HG02759 (cell line): ENCODE measurements at regions not wholly inside any gene's neighbourhood (a gene's known extent, or its start where the extent isn't known, plus 50 kb on each side); places are given as distances from the start of the nearest gene placed in this dataset.
"Not testable (repeated sequence)": the region's sequence is repeated elsewhere in the genome, so short reads cannot be mapped to it uniquely, and the experiment has no call there.

Experiments used
- ATAC-seq: cut with Tn5 transposase; IDR thresholded peaks from one replicate; pipeline ENCODE4 v1.9.1; 2021; ENCODE audit warnings: mild to moderate bottlenecking, moderate library complexity; ENCODE audit not compliant: unreplicated experiment

DNA sequence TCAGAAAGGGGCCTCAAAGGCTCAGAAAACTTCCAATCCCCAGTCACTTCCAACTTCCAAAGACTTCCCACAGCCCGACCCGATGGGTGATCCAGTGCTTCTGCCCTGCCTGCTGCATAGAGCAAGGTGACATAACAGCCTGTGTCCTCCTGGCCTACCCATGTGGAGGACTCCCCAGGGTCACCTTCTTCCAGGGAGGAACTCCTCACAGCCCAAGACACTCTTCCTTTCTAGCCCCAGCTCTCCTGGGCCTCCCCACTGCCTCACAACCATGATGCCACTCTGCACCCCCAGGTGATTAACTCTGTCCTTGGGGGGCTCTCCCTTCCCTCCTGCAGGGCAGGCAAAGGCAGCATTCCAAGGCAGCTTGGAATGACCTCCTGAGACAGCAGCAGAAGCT lies 158.4 kb upstream of the PDE1C start:
- no peak for ATAC-seq

DNA sequence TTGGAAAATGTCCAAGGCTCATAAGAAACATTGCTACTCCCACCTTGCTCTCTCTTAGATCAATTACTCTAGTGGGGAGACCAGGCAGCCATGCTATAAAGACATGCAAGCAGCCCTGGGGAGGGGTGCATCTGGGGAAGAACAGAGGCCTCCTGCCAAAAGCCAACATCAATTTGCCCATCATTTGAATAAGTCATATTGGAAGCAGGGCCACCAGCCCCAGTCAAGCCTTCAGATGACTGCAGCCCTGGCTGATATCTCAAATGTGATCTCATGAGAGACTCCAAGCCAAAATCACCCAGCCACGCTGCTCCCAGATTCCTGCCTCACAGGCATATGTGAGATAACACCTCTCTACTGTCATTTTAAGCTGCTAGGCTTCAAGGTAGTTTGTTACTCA lies 157.5 kb upstream of the PDE1C start:
- no peak for ATAC-seq

DNA sequence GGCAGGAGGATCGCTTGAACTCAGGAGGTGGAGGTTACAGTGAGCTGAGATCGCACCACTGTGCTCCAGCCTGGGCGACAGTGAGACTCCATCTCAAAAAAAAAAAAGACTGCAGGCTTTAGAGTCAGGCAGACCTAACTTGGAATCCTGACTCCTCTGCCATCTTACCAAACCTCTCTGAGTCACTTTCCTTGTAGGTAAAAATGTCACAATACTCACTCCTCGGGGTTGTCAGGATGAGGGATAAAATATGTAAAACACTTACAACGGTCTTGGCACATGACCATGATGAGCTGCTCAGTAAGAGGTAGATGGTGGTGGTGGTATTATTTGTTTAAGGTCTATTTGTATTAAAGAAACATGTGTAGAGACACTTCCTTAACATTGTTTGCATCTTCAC lies 154.1 kb upstream of the PDE1C start:
- no peak for ATAC-seq

DNA sequence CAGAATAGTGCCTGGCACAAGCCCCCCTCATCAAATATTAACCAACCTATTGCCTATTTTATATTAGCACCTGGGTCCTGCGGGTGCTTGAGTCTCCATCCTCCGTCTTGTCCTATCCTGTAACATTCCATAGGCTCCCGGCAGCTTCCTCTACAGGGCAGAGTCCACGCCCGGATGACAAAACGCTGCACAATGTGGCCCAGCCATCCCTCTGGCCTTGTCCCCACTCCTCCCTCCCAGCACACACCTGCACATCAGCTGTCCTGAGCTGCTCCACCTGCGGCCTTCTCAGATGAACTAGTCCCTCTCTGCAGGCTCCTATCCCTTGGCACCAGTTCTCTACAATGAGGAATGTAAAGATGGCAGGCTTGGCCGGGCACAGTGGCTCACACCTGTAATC lies 153.5 kb upstream of the PDE1C start:
- ATAC-seq = no peak

DNA sequence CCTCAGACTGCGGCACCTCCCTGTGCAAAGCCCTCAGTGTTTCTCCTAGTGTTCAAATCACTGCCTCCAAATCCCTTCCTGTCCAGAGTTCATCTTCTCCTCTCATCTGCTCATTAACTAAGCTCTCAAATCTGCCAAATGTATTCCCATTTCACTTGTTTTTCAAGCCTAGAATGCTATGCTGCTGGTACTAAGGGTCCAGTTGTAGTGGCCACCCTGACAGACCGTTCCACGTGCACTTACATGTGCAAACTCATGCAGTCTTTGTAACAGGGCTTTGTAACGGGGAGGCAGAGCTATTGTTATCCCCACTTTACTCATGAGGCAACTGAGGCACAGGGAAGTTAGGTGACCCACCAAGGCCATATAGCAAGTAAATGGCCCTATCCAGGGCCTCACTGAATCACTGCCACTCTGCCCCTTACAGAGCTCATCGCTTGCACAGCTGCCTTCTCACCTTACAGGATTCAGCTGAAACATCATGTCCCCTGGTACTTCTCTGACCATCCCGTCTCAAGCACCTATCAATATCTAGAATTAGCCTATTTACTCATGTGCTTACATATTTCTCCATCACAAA lies 153.0 kb upstream of the PDE1C start:
- ATAC-seq = no peak

DNA sequence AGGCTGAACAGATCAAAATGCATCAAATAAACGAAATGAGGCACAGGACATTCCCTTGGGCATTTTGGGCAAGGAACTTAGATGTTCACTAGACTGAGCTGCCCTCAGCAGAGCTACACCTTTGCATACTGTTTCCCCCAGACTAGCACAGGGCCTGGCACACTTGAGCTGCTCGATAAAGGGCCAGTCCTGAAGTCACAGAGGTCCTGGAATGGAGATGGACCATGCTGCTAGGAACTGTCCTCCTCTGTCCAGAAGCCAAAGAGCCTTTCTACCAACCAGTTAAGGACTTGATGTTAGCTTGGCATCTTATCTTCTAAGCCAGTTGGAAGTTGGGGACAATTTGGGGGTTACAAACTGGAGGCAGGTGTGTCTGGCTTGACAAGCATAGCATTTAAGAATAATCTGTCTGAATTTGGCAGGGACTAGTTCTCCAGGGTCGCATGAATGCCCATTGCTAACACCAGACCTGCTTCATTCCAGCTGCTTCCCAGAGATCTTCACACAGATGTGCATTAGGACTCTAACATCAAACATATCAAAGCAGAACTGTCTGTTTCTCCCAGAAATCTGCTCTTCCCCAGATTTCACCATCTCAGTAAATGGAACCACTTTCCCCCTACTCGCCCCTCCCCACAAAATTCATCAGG lies 152.2 kb upstream of the PDE1C start:
- no peak for ATAC-seq

DNA sequence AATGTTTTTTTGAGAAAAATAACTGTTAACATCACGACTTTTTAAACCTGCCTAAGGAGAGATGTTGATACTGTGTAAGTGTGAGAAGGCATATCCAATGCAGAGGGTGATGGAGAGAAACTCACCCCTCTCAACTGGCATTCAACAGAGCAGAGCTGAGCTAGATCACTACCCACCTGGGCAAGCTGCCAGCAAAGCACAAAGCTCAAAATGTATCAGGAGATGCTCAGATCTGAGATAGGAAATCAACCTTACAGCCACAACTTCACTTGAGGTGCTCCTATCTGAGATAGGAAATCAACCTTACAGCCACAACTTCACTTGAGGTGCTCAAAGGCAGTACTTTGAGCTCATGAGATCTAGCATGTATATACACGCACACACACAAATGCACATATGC lies 151.5 kb upstream of the PDE1C start:
- no peak for ATAC-seq

DNA sequence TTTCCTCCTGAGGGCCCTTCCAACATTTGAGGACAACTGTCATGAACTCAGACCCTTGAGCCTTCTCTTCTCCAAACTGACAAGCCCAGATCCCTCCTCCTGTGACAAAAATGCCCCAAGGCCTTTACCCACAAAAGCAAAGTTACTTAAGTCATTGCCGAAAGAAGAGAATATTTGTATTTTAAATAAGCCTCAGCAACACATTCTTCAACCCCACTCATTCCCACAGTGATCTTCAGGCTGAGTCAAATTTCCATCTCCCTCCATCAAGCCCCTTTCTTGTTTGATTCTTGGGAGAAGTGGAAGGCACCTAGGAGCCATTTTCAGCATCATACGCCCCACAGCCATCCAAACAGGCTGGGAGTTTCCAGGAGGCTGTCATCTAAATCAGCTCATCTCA lies 150.8 kb upstream of the PDE1C start:
- no peak for ATAC-seq

DNA sequence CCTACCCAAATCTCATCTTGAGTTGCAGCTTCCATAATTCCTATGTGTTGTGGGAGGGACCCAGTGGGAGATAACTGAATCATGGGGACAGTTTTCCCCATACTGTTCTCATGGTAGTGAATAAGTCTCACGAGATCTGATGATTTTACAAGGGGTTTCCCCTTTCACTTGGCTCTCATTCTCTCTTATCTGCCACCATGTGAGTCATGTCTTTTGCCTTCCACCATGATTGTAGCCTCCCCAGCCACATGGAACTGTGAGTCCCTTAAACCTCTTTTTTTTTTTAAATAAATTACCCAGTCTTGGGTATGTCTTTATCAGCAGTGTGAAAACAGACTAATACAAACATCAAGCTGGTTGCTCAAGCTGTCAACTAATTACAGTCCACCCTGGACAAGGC lies 149.6 kb upstream of the PDE1C start:
- ATAC-seq = not testable (repeated sequence)

DNA sequence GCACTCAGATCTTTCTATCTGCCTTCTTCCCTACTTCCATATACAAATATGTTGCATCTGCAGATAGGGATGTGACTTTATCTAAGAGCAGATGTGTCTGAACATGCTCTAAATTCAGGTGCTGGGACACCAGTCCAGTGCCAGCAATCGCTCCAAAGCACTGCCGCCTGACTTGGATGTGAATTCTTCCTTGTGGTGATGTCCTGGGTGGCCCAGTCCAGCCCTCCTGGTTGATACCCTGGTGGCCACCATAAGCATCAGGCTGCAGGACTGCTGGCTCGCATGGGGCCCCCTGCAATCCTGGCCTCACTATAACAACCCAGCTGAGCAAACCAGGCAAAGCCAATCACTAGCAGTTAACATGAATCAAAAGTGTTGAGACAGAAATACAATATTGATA lies 149.2 kb upstream of the PDE1C start:
- no peak for ATAC-seq

DNA sequence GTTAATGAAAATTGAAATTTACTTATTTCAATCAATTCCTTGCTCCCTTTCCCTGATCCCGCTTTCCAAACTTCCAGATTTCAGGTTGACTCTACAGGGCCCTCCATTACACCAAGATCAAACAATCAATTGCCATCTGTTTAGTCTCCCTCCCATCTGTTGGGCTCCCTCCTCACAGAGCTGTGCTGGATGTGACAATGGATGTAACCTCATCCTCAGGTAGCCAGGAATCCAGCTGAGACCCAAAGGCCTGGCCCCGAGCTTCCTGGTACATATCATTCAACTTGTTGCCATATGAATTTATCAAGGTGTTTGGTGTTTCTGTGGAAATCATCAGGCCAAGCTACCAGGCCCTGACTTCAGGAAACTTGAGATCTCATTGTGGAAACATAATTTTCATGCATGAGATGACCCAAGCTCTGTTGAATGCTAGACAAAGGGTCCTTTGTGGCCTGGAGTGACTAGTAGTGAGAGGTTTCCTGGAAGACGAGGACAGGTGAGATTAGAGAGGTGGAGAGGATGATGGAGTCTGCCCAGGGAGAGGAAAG lies 148.6 kb upstream of the PDE1C start:
- no peak for ATAC-seq

DNA sequence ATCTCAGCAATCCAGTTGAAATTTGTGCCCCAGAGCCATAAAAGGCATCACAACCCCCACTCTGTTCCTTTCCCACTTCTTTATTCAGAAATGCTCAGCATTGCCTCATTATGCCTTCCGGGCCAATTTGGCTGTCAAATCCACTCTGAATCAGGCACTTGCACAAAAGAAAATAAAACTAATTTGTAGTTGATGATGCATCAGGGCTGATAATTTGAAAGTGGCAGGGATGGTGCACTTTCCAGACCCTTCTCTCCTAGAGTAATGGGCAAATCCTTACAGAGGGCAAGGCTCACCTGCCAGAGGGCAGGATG lies 147.9 kb upstream of the PDE1C start:
- no peak for ATAC-seq

DNA sequence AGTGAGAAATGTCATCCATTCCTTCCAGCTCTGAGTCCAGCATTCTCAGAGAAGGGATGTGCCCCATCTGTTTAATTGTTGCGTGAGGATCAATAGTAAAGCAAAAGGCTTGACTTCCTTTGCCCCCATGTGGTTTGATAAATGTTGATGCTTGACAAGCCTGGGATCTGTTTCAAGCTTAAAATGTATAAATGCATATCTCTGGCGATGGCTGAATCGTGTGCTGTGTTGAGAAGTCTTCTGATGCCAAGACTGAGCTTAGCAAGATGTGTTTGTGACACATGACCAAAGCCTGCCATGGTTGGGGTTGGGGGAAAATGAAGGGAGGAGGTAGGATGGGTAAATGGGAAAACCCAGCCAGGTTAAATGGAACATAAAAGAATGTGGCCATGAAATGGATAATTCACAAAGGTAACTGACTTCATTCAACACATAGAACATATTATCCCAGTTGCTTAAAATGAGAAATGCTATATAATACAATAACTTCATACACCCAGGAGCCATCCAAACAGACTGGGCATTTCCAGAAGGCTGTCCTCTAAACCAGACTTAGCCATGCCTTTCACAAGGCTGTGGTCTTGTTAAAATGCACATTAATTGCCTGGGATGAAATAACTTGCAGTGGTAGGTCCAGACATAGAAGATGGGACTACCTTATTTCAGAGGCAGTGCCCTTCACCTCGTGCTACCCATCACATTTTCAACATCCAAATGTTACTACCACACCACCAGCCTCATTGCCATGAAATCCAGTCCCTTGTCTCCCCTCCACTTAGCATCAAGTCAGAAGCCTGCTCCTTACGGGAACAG lies 147.3 kb upstream of the PDE1C start:
- ATAC-seq = no peak

DNA sequence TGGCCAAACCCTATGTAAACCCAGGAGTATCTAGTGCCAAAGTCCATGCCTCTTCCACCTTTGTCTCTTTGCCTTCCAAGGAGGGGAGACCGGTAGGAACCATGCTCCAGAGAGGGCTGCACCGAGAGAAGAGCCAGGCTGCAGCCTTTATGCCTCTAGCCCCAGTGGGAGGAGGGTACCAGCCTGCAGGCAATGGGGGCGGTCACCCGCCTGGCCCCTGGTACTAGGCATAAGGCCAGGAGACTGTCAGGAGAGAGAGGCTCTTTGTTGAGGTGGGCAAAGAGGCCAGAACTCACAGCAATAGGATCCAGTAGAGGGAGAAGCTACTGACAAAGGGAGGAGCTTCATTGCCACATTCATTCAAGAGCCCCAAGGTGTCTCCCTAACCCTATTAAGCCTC lies 146.6 kb upstream of the PDE1C start:
- no peak for ATAC-seq

DNA sequence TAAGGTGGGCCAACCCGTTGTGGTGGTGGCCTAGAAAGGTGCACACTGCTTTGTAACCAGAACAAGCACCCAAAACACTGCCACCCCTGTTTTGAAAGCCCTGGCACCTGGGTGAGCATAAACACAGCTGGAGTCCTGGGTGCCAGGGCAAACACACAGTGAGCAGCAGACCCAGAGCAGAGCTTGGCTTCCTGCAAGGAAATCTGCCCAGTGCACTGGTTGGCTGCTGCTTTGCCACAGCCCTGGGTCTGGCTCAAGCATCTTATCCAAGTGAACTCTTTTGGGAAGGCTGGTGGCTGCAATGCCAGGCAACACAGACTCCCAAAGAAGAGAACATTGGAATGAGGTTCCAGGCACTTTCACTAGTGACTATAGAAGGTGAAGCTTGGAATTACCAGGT lies 145.5 kb upstream of the PDE1C start:
- ATAC-seq = no peak

DNA sequence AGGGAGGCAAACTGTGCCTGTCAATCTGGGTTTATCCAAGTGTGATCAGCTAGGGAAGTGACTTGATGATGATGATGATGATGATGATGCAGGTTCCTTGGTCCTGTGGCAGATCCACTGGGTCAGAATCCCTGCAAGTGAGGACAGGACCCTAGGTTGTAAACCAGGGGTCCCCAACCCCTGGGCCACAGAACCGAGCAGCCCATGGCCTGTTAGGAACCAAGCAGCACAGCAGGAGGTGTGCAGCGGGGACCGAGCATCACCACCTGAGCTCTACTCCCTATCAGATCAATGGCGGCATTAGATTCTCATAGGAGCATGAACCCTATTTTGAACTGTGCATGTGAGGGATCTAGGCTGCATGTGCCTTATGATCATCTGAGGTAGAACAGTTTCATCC lies 144.7 kb upstream of the PDE1C start:
- no peak for ATAC-seq

DNA sequence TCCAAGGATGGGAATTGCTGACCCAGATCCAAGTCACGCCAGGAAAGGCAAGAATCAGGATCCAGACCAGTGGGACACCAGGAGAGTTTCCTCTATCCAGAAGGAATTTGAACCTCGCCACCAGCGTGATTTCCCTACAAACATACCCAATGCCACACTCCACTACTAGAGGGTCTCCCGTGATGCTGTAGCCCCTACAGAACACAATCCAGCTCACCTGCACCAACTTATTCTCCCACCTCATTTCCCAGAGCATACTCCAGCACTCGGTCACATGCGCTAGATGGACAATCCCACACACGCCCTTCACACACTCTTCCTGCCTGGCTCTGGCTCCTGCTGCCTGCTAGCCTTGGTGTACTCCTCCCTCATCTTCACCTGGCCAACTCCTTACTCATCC lies 142.1 kb upstream of the PDE1C start:
- ATAC-seq = no peak

DNA sequence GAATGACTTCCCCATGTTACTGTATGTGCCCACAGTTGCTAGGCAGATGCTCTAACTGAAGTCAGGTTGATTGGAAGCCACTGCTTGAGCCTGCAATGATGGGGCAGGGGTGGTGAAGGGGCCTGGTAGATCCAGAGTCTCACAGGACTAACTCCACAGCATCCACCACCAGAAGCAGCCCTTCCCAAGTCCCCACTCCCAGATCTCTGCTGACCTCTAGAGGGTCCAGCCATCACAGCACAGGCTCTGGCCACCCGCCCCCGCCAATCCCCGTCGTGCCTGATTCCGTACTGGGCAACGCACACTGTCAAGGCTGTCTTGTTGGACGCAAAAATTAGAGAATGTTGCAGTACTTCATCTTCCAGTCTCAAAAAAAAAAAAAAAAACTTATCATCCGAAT lies 136.8 kb upstream of the PDE1C start:
- ATAC-seq = no peak

DNA sequence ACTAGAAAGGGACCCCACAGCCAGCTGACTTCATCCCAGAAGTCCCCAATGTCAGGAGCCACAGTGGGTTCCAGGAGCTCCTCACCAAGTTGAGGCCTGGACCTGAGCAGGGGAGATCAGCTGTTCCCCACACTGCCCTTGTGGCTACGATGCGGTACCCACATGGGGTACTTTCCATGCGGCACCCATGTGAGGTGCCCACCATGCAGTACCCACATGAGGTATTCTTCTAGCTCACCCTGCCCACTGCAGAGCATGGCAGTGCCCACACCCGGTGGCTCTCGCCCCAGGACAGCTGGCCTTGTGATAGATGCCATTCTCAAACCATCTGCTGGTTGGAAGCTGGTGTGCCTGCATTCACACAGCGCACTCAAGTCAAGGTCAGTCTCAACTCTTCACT lies 136.3 kb upstream of the PDE1C start:
- no peak for ATAC-seq

DNA sequence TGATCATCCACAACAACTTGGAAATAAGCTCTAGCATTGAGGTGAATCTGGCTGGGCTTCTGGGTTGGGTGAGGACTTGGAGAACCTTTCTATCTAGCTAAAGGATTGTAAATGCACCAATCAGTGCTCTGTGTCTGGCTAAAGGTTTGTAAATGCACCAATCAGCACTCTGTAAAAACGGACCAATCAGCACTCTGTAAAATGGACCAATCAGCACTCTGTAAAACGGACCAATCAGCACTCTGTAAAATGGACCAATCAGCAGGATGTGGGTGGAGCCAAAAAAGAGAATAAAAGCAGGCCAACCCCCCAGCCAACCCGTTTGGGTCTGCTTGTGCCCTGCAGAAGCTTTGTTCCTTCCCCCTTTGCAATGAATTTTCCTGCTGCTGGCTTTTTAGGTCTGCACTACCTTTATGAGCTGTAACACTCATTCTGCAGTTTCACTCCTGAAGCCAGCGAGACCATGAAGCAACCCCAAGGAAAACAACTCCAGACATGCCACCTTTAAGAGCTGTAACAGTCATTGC lies 135.2 kb upstream of the PDE1C start:
- not testable (repeated sequence) for ATAC-seq

DNA sequence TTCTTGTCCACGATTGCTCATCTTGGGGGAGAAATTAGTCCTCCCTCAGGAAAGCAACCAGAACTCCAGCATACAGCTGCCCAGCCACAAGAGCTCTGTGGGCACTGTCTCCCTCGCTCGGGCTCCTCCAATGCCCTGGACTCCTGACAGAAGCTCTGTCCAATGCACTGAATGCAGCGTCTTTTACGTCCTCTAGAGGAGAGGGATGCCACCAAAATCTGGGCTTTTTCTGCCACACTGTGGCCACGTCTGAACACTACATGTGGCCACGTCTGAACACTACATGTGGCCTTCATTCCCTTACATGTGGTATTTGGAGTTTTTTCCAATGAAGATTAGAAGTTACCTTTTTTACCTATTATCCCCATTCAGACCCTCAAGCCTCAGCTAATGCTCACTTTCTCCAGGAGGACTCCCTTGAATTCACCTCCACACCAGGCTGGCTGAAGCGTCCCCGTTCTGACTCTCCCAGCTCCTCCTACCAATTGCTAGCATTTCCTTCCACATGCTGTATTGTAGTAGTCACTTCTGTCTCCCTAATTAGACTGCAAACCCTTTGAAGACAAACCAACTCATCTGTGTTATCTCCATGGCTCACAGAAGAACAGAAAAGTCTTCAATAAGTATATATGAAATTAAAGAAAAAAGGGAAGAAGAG lies 134.3 kb upstream of the PDE1C start:
- peak; percentile 74 for ATAC-seq

DNA sequence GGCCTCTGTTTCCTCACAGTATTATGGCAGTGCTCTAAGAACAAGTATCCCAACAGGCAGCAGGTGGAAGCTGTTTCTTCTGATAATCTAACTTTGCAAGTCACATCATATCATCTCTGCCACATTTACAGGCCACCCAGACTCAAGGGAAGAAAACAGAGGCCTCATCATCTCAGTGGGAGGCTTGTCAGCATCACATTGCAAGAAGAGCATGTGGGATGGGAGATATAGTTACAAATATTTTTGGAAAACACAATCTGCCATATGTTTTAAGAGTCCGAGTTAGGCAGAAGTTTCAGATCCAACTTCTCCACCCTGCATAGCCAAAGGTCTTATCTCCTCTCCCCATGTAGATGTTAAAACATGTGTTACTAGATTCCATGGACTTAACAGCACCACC lies 130.4 kb upstream of the PDE1C start:
- ATAC-seq = no peak
